Thyroid gland (tissue), 4 donors: ENCODE measurements at regions not wholly inside any gene's neighbourhood (a gene's known extent, or its start where the extent isn't known, plus 50 kb on each side); places are given as distances from the start of the nearest gene placed in this dataset.

Experiments used
- POLR2A ChIP-seq, 2 donors: fragments of 450-650 bp; IDR thresholded peaks; one replicate each; pipeline ENCODE4 v1.6.1; 2017; ENCODE audit warnings: antibody characterized with exemption in 2 of 2, mild to moderate bottlenecking in 2 of 2, moderate library complexity in 1 of 2
- TF ChIP-seq, protein P1 (sequence below), 6 experiments: fragments of 200-600 bp in 3 of 6; fragments of 450-650 bp in 3 of 6; sonication (generic) in 3 of 6; IDR thresholded peaks; one replicate each; pipeline ENCODE4 v1.5.1; 2016 to 2019; ENCODE audit warnings: antibody characterized with exemption in 6 of 6, mild to moderate bottlenecking in 2 of 6, inconsistent platforms in 1 of 6, moderate library complexity in 1 of 6

DNA sequence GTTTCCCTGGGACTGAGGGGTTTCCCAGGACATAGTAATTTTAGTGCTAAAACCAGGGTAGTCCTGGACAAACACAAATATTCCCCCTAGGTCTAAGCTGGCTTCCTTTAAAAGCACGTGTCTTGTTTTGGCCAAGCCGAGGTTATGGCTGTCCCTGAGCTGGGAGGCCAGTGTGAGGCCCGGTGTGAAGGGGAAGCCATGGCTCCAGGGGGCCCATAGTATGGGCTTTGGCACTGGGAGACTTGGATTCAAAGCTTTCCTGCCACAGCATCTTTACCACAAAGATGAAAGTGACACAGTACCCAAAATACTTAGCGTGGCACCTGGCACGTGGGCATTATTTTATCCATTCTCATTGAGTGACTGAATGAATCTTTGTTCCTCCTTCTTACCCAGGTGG, 345.2 kb downstream of the ZNF536 start:
- TF ChIP-seq POLR2A (IDR thresholded peaks at IDR 0.05) = no peak
- TF ChIP-seq, protein P1, sequence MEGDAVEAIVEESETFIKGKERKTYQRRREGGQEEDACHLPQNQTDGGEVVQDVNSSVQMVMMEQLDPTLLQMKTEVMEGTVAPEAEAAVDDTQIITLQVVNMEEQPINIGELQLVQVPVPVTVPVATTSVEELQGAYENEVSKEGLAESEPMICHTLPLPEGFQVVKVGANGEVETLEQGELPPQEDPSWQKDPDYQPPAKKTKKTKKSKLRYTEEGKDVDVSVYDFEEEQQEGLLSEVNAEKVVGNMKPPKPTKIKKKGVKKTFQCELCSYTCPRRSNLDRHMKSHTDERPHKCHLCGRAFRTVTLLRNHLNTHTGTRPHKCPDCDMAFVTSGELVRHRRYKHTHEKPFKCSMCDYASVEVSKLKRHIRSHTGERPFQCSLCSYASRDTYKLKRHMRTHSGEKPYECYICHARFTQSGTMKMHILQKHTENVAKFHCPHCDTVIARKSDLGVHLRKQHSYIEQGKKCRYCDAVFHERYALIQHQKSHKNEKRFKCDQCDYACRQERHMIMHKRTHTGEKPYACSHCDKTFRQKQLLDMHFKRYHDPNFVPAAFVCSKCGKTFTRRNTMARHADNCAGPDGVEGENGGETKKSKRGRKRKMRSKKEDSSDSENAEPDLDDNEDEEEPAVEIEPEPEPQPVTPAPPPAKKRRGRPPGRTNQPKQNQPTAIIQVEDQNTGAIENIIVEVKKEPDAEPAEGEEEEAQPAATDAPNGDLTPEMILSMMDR (IDR thresholded peaks at IDR 0.05) = no peak
